ENCODE measurements at regions not wholly inside any gene's neighbourhood (a gene's known extent, or its start where the extent isn't known, plus 50 kb on each side); places are given as distances from the start of the nearest gene placed in this dataset.
"Not testable (repeated sequence)": the region's sequence is repeated elsewhere in the genome, so short reads cannot be mapped to it uniquely, and the experiment has no call there.

GRCh38 chr6:150741633-150742200 is 123.8 kb upstream of the MTHFD1L start:
- DNase-seq = peak; percentile 63

- DNase-seq = no peak
Observed at GRCh38 chr6:150744522-150745260, 120.8 kb upstream of the MTHFD1L start.

GRCh38 chr6:150745896-150746295 is 119.6 kb upstream of the MTHFD1L start:
- no peak for DNase-seq

GRCh38 chr6:150747155-150747554 is 118.3 kb upstream of the MTHFD1L start:
- no peak for DNase-seq

- no peak for DNase-seq
Observed at GRCh38 chr6:150749091-150749670, 116.3 kb upstream of the MTHFD1L start.

DNA sequence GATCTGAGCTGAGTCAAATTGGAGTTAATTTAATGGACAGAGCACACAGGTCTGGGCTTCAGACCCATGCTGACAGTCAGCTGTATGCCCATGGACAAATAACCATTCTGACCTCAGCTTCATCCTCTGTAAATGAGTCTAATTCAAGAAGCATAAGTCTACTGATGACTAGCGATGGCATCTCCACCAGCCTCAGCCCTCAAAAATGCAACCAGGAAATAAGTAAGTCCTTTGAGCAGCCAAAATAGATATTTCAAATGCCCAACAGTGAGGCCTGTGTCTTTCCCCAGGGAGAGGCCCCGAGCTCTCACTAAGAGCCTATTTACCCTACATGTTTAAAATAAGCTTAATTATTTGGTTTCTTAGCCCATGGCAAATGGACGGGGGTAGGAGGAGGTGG is 114.2 kb upstream of the MTHFD1L start:
- no peak for DNase-seq

DNA sequence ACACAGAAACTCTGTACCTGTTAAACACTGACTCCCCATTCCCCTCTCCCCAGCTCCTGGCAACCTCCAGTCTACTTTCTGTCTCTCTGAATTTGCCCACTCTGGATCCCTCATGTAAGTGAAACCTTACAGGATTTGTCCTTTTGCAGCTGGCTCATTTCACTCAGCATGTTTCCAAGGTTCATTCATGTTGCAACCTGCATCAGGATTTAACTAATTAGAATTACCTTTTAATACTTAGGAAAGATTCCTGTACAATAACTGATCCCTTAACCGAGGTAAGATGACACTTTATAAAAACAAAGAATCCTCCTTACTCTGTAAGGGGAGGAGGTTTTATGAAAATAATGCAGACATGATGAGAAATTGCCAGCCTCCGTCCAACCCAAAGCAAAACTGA is 113.1 kb upstream of the MTHFD1L start:
- DNase-seq = no peak

GRCh38 chr6:150753371-150754064 is 112.0 kb upstream of the MTHFD1L start:
- DNase-seq = no peak

DNA sequence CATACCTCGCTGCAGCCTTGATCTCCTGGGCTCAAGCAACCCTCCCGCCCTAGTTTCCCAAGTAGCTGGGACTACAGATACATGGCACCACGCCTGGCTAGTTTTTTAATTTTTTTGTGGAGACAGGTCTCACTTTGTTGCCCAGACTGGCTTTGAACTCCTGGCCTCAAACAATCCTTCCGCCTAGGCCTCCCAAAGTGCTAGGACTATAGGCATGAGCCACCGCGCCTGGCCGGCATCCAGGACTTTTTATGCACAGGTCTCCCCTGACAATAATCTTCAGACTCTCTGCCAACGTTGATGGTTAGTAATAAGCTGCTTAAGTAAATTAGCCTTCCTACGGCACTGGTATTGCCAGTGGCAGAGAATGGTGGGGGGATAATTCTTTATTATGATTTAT is 110.5 kb upstream of the MTHFD1L start:
- DNase-seq = no peak

- no peak for DNase-seq
Observed at GRCh38 chr6:150755524-150755923, 110.0 kb upstream of the MTHFD1L start.

DNA sequence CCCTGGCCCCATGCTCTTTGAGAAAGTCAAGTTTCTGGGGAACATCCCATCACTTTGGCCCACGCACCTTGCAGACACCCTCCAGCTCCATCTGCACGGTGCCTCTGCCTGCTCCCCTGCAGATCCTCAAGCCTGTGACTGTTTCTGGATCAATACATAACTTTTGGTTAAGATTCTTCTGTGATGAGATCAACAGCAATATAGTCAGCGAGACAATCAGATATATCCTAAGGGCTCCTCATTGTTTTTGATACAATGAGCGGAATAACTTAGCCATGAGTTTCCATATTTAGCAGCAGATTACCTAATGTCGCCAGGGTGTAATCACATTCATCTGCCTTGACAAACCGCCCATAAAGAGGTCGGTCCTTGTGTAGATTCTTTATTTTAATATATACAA is 109.3 kb upstream of the MTHFD1L start:
- DNase-seq = no peak

GRCh38 chr6:150757807-150758206 is 107.7 kb upstream of the MTHFD1L start:
- not testable (repeated sequence) for DNase-seq

DNA sequence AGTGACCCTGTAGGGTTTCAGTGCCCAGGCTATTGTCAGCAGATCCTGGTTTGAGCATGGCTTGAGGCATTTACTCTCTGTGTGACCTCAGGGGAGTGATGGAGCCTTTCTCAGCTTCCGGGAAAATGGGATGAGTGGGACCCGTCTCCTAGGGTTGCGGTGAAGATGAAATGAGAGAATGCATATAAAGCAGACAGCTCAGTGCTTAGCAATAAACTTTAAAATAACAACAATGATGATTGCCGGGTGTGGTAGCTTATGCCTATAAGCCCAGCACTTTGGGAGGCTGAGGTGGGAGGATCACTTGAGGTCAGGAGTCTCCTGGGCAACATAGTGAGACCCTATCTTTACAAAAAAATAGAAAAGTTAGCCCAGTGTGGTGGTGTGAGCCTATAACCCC is 106.0 kb upstream of the MTHFD1L start:
- DNase-seq = no peak

DNA sequence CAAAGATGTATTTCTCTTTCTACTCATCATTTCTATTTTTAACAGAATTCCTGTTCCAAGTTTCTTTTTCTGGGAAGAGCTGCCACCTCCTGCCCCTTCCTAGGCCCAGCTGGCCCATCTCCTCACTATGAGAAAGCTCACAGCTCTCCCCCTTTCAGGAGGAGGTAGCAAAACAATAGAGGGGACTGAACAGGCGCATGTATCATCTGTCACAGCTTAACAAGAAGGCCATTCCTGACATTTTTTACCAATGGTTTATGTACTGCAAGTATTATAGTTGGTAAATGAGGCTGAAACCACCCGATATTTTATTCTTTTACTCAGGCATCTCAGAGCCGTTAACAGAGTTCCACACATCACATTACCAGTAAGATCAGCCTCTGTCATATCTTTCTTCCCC is 103.7 kb upstream of the MTHFD1L start:
- DNase-seq = no peak

- no peak for DNase-seq
Observed at GRCh38 chr6:150764334-150765066, 101.0 kb upstream of the MTHFD1L start.

DNA sequence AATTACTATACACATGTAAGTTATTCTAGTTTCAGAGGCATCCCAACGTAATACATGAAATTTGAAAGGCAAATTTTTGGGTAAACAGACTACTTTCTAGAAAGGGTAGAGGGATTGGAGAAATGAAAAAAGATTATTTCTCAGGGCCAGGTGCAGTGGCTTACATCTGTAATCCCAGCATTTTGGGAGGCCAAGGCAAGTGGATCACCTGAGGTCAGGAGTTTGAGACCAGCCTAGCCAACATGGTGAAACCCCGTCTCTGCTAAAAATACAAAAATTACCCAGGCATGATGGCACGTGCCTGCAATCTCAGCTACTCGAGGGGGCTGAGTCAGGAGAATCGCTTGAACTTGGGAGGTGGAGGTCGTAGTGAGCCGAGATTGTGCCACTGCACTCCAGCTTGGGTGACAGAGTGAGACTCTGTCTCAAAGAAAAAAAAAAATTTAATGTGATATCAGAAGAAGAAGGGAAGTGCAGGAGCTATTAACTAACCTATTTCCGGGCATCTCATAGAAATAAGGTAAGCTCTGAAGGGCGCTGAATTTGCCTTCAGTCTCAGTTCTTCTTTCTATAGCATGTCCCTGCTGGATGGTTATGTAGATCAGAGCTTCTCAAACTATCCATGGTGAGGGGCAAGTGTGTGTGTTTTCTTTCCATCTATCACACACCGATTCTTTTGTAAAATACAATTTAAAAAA is 100.3 kb upstream of the MTHFD1L start:
- DNase-seq = no peak

DNA sequence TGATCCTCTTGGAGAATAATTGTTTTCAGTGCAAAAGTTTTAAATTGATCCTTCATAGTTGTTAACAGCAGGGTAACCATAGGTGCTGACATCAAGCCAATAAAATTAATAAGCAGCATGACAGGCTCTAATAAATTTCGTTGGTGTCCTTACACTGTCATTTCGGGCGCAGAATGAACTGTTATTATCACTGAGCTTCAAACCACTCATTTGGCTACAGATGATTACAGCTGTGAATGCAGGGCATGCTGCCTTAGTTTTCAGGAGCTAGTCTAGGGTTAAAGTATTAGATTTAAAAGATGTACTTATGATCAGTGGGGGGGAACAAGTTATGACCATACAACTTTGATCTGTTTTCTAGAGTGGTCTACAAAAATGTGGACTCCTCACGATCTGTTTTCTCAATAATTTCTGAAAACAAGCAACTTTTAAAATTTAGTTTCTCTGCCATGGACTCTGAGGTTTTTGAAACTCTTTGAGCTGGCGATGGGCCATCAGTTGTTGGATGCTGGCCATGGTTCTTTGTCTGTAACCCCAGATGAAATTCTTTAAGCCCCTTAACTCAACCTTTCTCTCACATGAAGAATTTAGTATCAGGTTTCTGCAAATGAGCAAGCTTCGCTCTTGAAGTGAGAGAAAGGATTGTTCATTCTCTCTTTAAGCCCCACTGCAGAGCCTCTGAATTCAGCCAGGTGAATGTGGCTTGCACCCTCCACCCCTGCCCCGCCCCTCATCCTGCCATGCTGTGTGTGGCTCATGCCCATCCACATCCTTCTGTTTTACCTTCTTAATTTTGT is 99.1 kb upstream of the MTHFD1L start:
- no peak for DNase-seq

DNA sequence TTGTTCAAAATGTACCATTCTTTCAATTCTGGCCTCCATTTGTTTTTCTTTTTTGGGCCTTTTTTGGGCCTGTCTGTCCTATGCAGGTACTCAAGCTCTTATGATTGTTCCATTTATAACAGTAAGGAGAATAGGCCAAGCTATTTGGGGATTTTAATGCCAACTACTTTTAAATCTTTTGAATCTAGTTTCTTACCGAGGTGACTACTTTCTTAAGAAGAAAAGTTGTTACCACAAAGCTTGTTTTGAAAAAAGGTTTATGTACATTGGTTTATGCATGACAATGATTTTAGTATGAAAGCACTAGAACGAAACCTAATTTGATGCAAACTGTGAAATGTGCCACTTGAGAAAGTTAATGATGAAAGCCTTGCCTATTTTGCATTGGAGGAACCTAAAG is 98.3 kb upstream of the MTHFD1L start:
- DNase-seq = no peak

DNA sequence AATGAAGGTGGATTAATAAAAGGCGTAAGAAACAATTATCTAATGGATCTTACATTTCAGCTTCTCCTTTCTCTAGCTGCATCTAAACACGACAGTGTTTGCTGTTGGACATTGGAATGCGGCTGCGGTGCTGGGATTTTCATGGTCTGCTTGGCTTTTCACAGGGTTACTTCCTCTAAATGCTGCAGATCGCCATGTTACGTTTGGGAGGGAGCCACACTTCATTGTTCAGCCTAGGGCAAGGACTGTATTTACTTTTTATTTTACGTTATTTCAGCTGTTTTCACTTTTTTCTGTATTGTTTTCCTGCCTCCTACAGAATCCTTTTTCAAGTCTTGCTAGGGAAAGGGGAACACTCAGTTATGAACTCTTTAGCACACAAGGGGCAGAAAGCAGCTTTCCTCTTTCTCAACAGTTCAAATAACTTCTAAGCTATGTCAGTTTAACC is 97.9 kb upstream of the MTHFD1L start:
- DNase-seq = no peak

DNA sequence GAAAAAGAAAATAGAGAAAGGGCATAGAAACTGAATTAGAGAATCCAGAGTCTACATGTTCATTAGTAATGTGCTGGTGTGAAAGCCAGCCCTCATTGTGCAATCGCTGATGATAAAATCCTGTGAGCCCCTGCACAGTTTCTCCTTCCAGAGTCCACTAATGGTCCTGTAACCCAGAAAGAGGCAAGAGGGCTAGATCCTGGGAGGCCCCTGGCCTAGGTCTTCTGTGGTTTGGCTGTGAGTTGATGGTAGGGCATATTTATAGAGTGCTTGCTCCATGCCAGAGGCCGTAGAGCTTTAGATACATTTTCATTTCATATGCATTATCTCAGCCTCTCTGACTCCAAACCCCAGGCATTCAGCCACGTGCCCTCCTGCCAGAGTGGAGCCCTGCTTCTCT is 94.9 kb upstream of the MTHFD1L start:
- DNase-seq = no peak

GRCh38 chr6:150773969-150774368 is 91.5 kb upstream of the MTHFD1L start:
- DNase-seq = no peak
